ENCODE measurements at regions not wholly inside any gene's neighbourhood (a gene's known extent, or its start where the extent isn't known, plus 50 kb on each side); places are given as distances from the start of the nearest gene placed in this dataset.

GRCh38 chr19:28485292-28485691 is 727.7 kb downstream of the UQCRFS1 start:
- ChIA-PET CTCF (ENCODE audit: partially characterized antibody) (no interaction called here), POLR2A (ENCODE audit: partially characterized antibody) (no interaction called here)
- DNase-seq = no peak
- H3K27me3 ChIP-seq (ENCODE audit: insufficient read depth, low read length) = no peaks in the 10 kb centered on the region
- H3K9me3 Mint-ChIP-seq = peaks cover 0 to 7% (median 0%) of the 10 kb centered on the region in 8 donors
- H3K4me3 ChIP-seq (ENCODE audit: low read length in 2 of 2) = no peak overlapping the region
- no peaks in the 10 kb centered on the region for H3K9me3 ChIP-seq (ENCODE audit: control insufficient read depth in 1 of 2, low read length in 2 of 2)
- no peak overlapping the region for H3K27ac ChIP-seq (ENCODE audit: low read depth, low read length)
- intact Hi-C loops (cut with micrococcal nuclease) = no loop called here
- H3K27ac Mint-ChIP-seq = no peak overlapping the region
- no peaks in the 10 kb centered on the region for H3K4me1 ChIP-seq (ENCODE audit: insufficient read depth, low read length)
- no peaks in the 10 kb centered on the region for H3K36me3 Mint-ChIP-seq
- no peaks in the 10 kb centered on the region for H3K27me3 Mint-ChIP-seq
- H3K4me3 Mint-ChIP-seq = no peak overlapping the region
- no peaks in the 10 kb centered on the region for H3K36me3 ChIP-seq (ENCODE audit: insufficient read depth, low read length)
- H3K4me1 Mint-ChIP-seq = no peaks in the 10 kb centered on the region

DNA sequence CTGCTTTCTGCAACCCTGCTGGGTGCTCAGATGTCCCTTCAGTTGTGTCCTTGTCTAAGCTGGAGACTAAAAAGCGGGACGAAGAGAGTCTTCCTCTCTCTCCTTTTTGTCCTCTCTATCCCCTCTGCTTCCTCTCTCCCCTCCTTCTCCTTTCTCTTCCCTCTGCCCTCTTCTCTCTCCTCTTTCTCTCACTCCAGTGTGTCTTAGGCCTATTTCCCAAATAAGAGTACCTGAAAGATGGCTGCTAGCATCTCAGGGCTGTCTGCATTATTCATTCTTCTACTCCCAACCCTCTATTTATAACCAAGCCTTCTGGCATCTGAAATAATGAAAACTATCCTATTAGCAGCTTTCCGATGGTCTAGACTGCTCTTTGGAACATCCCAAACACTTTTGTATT is 729.8 kb downstream of the UQCRFS1 start:
- no peak for DNase-seq
- Mint-ChIP-seq H3K4me1 (no peaks in the 10 kb centered on the region), H3K4me3 (no peak overlapping the region), H3K9me3 (peaks cover 0 to 7% (median 1%) of the 10 kb centered on the region in 8 donors), H3K27ac (no peak overlapping the region), H3K36me3 (no peaks in the 10 kb centered on the region), H3K27me3 (no peaks in the 10 kb centered on the region)
- H3K36me3 ChIP-seq (ENCODE audit: insufficient read depth, low read length) = no peaks in the 10 kb centered on the region
- H3K9me3 ChIP-seq (ENCODE audit: control insufficient read depth in 1 of 2, low read length in 2 of 2) = no peaks in the 10 kb centered on the region
- CTCF ChIA-PET (ENCODE audit: partially characterized antibody) = no interaction called here
- no peak overlapping the region for H3K4me3 ChIP-seq (ENCODE audit: low read length in 2 of 2)
- no peaks in the 10 kb centered on the region for H3K27me3 ChIP-seq (ENCODE audit: insufficient read depth, low read length)
- H3K27ac ChIP-seq (ENCODE audit: low read depth, low read length) = no peak overlapping the region
- intact Hi-C loops (cut with micrococcal nuclease) = no loop called here
- POLR2A ChIA-PET (ENCODE audit: partially characterized antibody) = no interaction called here
- no peaks in the 10 kb centered on the region for H3K4me1 ChIP-seq (ENCODE audit: insufficient read depth, low read length)

GRCh38 chr19:28482221-28482620 is 730.7 kb downstream of the UQCRFS1 start:
- no peak for DNase-seq
- H3K27me3 Mint-ChIP-seq = no peaks in the 10 kb centered on the region
- H3K4me1 Mint-ChIP-seq = no peaks in the 10 kb centered on the region
- no peak overlapping the region for H3K4me3 ChIP-seq (ENCODE audit: low read length in 2 of 2)
- H3K36me3 ChIP-seq (ENCODE audit: insufficient read depth, low read length) = no peaks in the 10 kb centered on the region
- intact Hi-C loops (cut with micrococcal nuclease) = no loop called here
- no peaks in the 10 kb centered on the region for H3K36me3 Mint-ChIP-seq
- H3K4me3 Mint-ChIP-seq = no peak overlapping the region
- no peaks in the 10 kb centered on the region for H3K9me3 ChIP-seq (ENCODE audit: control insufficient read depth in 1 of 2, low read length in 2 of 2)
- CTCF ChIA-PET (ENCODE audit: partially characterized antibody) = no interaction called here
- no peaks in the 10 kb centered on the region for H3K27me3 ChIP-seq (ENCODE audit: insufficient read depth, low read length)
- H3K4me1 ChIP-seq (ENCODE audit: insufficient read depth, low read length) = no peaks in the 10 kb centered on the region
- H3K9me3 Mint-ChIP-seq = peaks cover 0 to 7% (median 1%) of the 10 kb centered on the region in 8 donors
- H3K27ac ChIP-seq (ENCODE audit: low read depth, low read length) = no peak overlapping the region
- POLR2A ChIA-PET (ENCODE audit: partially characterized antibody) = no interaction called here
- H3K27ac Mint-ChIP-seq = no peak overlapping the region

DNA sequence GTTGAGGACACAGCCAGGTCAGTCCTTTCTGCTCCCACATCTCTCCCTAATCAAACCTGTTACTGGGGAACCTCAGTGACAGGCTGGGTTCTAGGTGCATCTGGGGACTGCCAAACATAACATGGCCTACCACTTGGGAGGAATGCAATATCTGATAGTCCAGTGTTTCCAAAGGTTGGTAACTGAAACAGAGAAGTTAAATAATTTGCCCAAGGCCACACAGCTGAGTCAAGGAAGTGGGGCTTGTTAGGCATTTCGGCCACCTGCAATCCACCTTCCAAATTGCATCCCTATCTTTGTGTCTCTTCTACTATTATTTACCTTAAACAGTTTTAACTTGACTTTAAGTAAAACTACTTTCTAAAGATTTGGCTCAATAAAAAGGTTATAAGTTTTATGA is 731.3 kb downstream of the UQCRFS1 start:
- POLR2A ChIA-PET (ENCODE audit: partially characterized antibody) = no interaction called here
- no peaks in the 10 kb centered on the region for H3K4me1 Mint-ChIP-seq
- H3K4me1 ChIP-seq (ENCODE audit: insufficient read depth, low read length) = no peaks in the 10 kb centered on the region
- CTCF ChIA-PET (ENCODE audit: partially characterized antibody) = no interaction called here
- intact Hi-C loops (cut with micrococcal nuclease) = no loop called here
- H3K27ac Mint-ChIP-seq = no peak overlapping the region
- no peaks in the 10 kb centered on the region for H3K27me3 ChIP-seq (ENCODE audit: insufficient read depth, low read length)
- peaks cover 0 to 7% (median 1%) of the 10 kb centered on the region in 8 donors for H3K9me3 Mint-ChIP-seq
- H3K9me3 ChIP-seq (ENCODE audit: control insufficient read depth in 1 of 2, low read length in 2 of 2) = no peaks in the 10 kb centered on the region
- no peak overlapping the region for H3K27ac ChIP-seq (ENCODE audit: low read depth, low read length)
- H3K27me3 Mint-ChIP-seq = no peaks in the 10 kb centered on the region
- H3K36me3 ChIP-seq (ENCODE audit: insufficient read depth, low read length) = no peaks in the 10 kb centered on the region
- no peak overlapping the region for H3K4me3 Mint-ChIP-seq
- H3K36me3 Mint-ChIP-seq = no peaks in the 10 kb centered on the region
- H3K4me3 ChIP-seq (ENCODE audit: low read length in 2 of 2) = no peak overlapping the region
- no peak for DNase-seq

GRCh38 chr19:28475525-28475924 is 737.4 kb downstream of the UQCRFS1 start:
- Histone ChIP-seq H3K27me3 (ENCODE audit: insufficient read depth, low read length) (no peaks in the 10 kb centered on the region), H3K4me1 (ENCODE audit: insufficient read depth, low read length) (no peaks in the 10 kb centered on the region), H3K27ac (ENCODE audit: low read depth, low read length) (no peak overlapping the region), H3K4me3 (ENCODE audit: low read length in 2 of 2) (no peak overlapping the region), H3K36me3 (ENCODE audit: insufficient read depth, low read length) (no peaks in the 10 kb centered on the region), H3K9me3 (ENCODE audit: control insufficient read depth in 1 of 2, low read length in 2 of 2) (no peaks in the 10 kb centered on the region)
- DNase-seq = no peak
- Mint-ChIP-seq H3K27me3 (no peaks in the 10 kb centered on the region), H3K9me3 (peaks cover 0 to 6% (median 0%) of the 10 kb centered on the region in 8 donors), H3K4me3 (no peak overlapping the region), H3K4me1 (peaks cover 0 to 1% (median 0%) of the 10 kb centered on the region in 4 donors), H3K27ac (no peak overlapping the region), H3K36me3 (no peaks in the 10 kb centered on the region)
- ChIA-PET POLR2A (ENCODE audit: partially characterized antibody) (no interaction called here), CTCF (ENCODE audit: partially characterized antibody) (no interaction called here)
- intact Hi-C loops (cut with micrococcal nuclease) = no loop called here

DNA sequence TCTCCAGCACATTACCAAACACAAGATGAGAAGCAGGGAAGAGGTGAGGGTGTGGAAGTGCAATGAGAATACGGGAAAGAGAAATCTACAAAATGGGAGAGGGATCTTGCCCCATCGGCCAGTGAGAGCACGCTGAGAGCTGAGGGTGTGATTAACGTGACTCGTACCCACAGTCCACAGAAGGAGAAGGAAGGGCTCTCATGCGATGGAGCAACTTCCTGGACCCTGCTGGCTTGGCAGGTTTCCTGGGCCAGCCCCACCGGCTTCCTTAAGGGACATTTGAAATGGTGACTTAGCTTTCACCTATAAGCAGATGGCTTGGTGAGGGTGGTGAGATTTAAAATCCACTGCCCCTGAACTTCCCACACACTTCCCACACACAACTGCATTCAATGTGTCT is 740.1 kb downstream of the UQCRFS1 start:
- intact Hi-C loops (cut with micrococcal nuclease) = no loop called here
- no peak overlapping the region for H3K27ac ChIP-seq (ENCODE audit: low read depth, low read length)
- no peaks in the 10 kb centered on the region for H3K36me3 Mint-ChIP-seq
- no peaks in the 10 kb centered on the region for H3K9me3 ChIP-seq (ENCODE audit: control insufficient read depth in 1 of 2, low read length in 2 of 2)
- no peak overlapping the region for H3K4me3 ChIP-seq (ENCODE audit: low read length in 2 of 2)
- no peaks in the 10 kb centered on the region for H3K27me3 ChIP-seq (ENCODE audit: insufficient read depth, low read length)
- H3K4me3 Mint-ChIP-seq = peak overlapping the region in 1 of 8 donors; percentile 60
- peaks cover 0 to 6% (median 0%) of the 10 kb centered on the region in 8 donors for H3K9me3 Mint-ChIP-seq
- no peaks in the 10 kb centered on the region for H3K4me1 ChIP-seq (ENCODE audit: insufficient read depth, low read length)
- H3K27me3 Mint-ChIP-seq = peaks cover 0 to 3% of the 10 kb centered on the region in 2 donors
- ChIA-PET CTCF (ENCODE audit: partially characterized antibody) (no interaction called here), POLR2A (ENCODE audit: partially characterized antibody) (no interaction called here)
- no peak for DNase-seq
- H3K36me3 ChIP-seq (ENCODE audit: insufficient read depth, low read length) = no peaks in the 10 kb centered on the region
- H3K4me1 Mint-ChIP-seq = peaks cover 0 to 14% (median 3%) of the 10 kb centered on the region in 4 donors
- no peak overlapping the region for H3K27ac Mint-ChIP-seq

- Histone ChIP-seq H3K4me1 (ENCODE audit: insufficient read depth, low read length) (no peaks in the 10 kb centered on the region), H3K4me3 (ENCODE audit: low read length in 2 of 2) (no peak overlapping the region), H3K36me3 (ENCODE audit: insufficient read depth, low read length) (no peaks in the 10 kb centered on the region), H3K27ac (ENCODE audit: low read depth, low read length) (no peak overlapping the region), H3K9me3 (ENCODE audit: control insufficient read depth in 1 of 2, low read length in 2 of 2) (no peaks in the 10 kb centered on the region), H3K27me3 (ENCODE audit: insufficient read depth, low read length) (no peaks in the 10 kb centered on the region)
- peaks cover 0 to 4% of the 10 kb centered on the region in 2 donors for H3K27me3 Mint-ChIP-seq
- intact Hi-C loops (cut with micrococcal nuclease) = no loop called here
- no peaks in the 10 kb centered on the region for H3K36me3 Mint-ChIP-seq
- H3K4me1 Mint-ChIP-seq = peaks cover 0 to 14% (median 3%) of the 10 kb centered on the region in 4 donors
- no peak for DNase-seq
- ChIA-PET CTCF (ENCODE audit: partially characterized antibody) (no interaction called here), POLR2A (ENCODE audit: partially characterized antibody) (no interaction called here)
- no peak overlapping the region for H3K4me3 Mint-ChIP-seq
- peaks cover 0 to 6% (median 0%) of the 10 kb centered on the region in 8 donors for H3K9me3 Mint-ChIP-seq
- H3K27ac Mint-ChIP-seq = no peak overlapping the region
These were observed 741.0 kb downstream of the UQCRFS1 start for GRCh38 chr19:28471731-28472510.
